GM19395 (cell line): ENCODE measurements at regions not wholly inside any gene's neighbourhood (a gene's known extent, or its start where the extent isn't known, plus 50 kb on each side); places are given as distances from the start of the nearest gene placed in this dataset.

ENCODE experiments used
- ATAC-seq: cut with Tn5 transposase; IDR thresholded peaks from one replicate; pipeline ENCODE4 v1.9.1; 2021; ENCODE audit warnings: mild to moderate bottlenecking, moderate library complexity; ENCODE audit not compliant: unreplicated experiment

GRCh38 chr4:124189545-124189944 lies 523.0 kb downstream of the ANKRD50 start:
- no peak for ATAC-seq

- ATAC-seq = no peak
These were observed 521.2 kb downstream of the ANKRD50 start for GRCh38 chr4:124191329-124191728.

- ATAC-seq = no peak
These were observed 520.0 kb downstream of the ANKRD50 start for GRCh38 chr4:124192544-124192943.

- ATAC-seq = no peak
These were observed 513.3 kb downstream of the ANKRD50 start for GRCh38 chr4:124199185-124199584.

GRCh38 chr4:124199755-124200154 lies 512.8 kb downstream of the ANKRD50 start:
- ATAC-seq = no peak

- no peak for ATAC-seq
These were observed 510.9 kb downstream of the ANKRD50 start for GRCh38 chr4:124201636-124202035.

- ATAC-seq = no peak
These were observed 510.4 kb downstream of the ANKRD50 start for GRCh38 chr4:124202099-124202498.

GRCh38 chr4:124203613-124204238 lies 508.8 kb downstream of the ANKRD50 start:
- ATAC-seq = no peak

- no peak for ATAC-seq
These were observed 505.5 kb downstream of the ANKRD50 start for GRCh38 chr4:124206779-124207605.

- ATAC-seq = no peak
These were observed 503.3 kb downstream of the ANKRD50 start for GRCh38 chr4:124209211-124209610.

- no peak for ATAC-seq
These were observed 502.9 kb downstream of the ANKRD50 start for GRCh38 chr4:124209626-124210025.

GRCh38 chr4:124210746-124211145 lies 501.8 kb downstream of the ANKRD50 start:
- ATAC-seq = no peak

GRCh38 chr4:124212815-124213630 lies 499.5 kb downstream of the ANKRD50 start:
- no peak for ATAC-seq

GRCh38 chr4:124219389-124219788 lies 493.1 kb downstream of the ANKRD50 start:
- ATAC-seq = no peak

- no peak for ATAC-seq
These were observed 488.3 kb downstream of the ANKRD50 start for GRCh38 chr4:124224256-124224655.

GRCh38 chr4:124227981-124228380 lies 484.6 kb downstream of the ANKRD50 start:
- ATAC-seq = no peak

- ATAC-seq = no peak
These were observed 482.3 kb downstream of the ANKRD50 start for GRCh38 chr4:124230268-124230667.

- no peak for ATAC-seq
These were observed 477.8 kb downstream of the ANKRD50 start for GRCh38 chr4:124234771-124235170.

GRCh38 chr4:124243671-124244366 lies 468.7 kb downstream of the ANKRD50 start:
- no peak for ATAC-seq

GRCh38 chr4:124253080-124253479 lies 459.5 kb downstream of the ANKRD50 start:
- no peak for ATAC-seq
